SK-N-SH (cell line): ENCODE measurements at regions not wholly inside any gene's neighbourhood (a gene's known extent, or its start where the extent isn't known, plus 50 kb on each side); places are given as distances from the start of the nearest gene placed in this dataset.

Experiments
- CTCF ChIA-PET: fragments of 300-600, 350-600 bp; formaldehyde crosslinking; extraction: SDS; loops from one replicate; lab custom pipeline; 2021; lab: Yijun Ruan, JAX
- POLR2A ChIA-PET: fragments of 350-600 bp; sonication (Branson Sonifier 250); formaldehyde crosslinking; extraction: SDS; loops from one replicate; lab custom pipeline; 2020; ENCODE audit warnings: antibody characterized with exemption, inconsistent platforms; lab: Yijun Ruan, JAX
- DNase-seq: peaks from one replicate; pipeline ENCODE4 v3.0.0; 2012
- H2AFZ ChIP-seq: fragments of 200-600 bp; sonication (generic); 2 replicates; pipeline ENCODE4 v1.8.1; 2016; ENCODE audit warnings: antibody characterized with exemption, mild to moderate bottlenecking, low read depth
- H3F3A ChIP-seq: fragments of 200-600 bp; sonication (generic); replicated peaks from 2 replicates; pipeline ENCODE3; 2016; ENCODE audit warnings: antibody characterized with exemption, mild to moderate bottlenecking; ENCODE audit not compliant: insufficient read depth
- H3K27ac ChIP-seq, 2 experiments: fragments of 200-500 bp in 1 of 2; fragments of 200-600 bp in 1 of 2; sonication (Bioruptor generic) in 1 of 2; sonication (generic), shearing (Covaris generic) in 1 of 2; 2 replicates each; pipeline versions ENCODE4 v1.5.1 to v1.6.1; 2014 to 2016; ENCODE audit warnings: low read depth in 2 of 2, inconsistent platforms in 1 of 2, low read length in 1 of 2, mild to moderate bottlenecking in 1 of 2, mixed read lengths in 1 of 2
- H3K27me3 ChIP-seq: fragments of 200-600 bp; sonication (generic), shearing (Covaris generic); 2 replicates; pipeline ENCODE4 v1.6.1; 2016; ENCODE audit warnings: mixed run types; ENCODE audit not compliant: insufficient read depth
- H3K36me3 ChIP-seq, 2 experiments: fragments of 200-500 bp in 1 of 2; fragments of 200-600 bp in 1 of 2; sonication (Bioruptor generic) in 1 of 2; sonication (generic) in 1 of 2; replicated peaks in 1 of 2; 2 replicates each; pipeline versions ENCODE3 to v1.5.1; 2014 to 2016; ENCODE audit warnings: low read length in 1 of 2, mild to moderate bottlenecking in 1 of 2; ENCODE audit not compliant: insufficient read depth in 2 of 2, control insufficient read depth in 1 of 2
- H3K4me1 ChIP-seq, 2 experiments: fragments of 200-500 bp in 1 of 2; fragments of 200-600 bp in 1 of 2; sonication (Bioruptor generic) in 1 of 2; sonication (generic), shearing (Covaris generic) in 1 of 2; 2 replicates each; pipeline versions ENCODE4 v1.5.1 to v1.6.1; 2014 to 2016; ENCODE audit warnings: low read depth in 1 of 2, low read length in 1 of 2, mixed run types in 1 of 2; ENCODE audit not compliant: insufficient read depth in 2 of 2, control insufficient read depth in 1 of 2
- H3K4me2 ChIP-seq: fragments of 200-600 bp; sonication (generic), shearing (Covaris generic); 2 replicates; pipeline ENCODE4 v1.6.1; 2017; ENCODE audit warnings: mixed run types
- H3K4me3 ChIP-seq, 2 experiments: fragments of 200-500 bp in 1 of 2; fragments of 200-600 bp in 1 of 2; sonication (Bioruptor generic) in 1 of 2; sonication (generic), shearing (Covaris generic) in 1 of 2; 2 replicates each; pipeline versions ENCODE4 v1.5.1 to v1.8.1; 2014 to 2016; ENCODE audit warnings: low read depth in 2 of 2, inconsistent platforms in 1 of 2, low read length in 1 of 2, mild to moderate bottlenecking in 1 of 2, mixed read lengths in 1 of 2, moderate library complexity in 1 of 2
- H3K79me2 ChIP-seq: fragments of 200-600 bp; sonication (generic); 2 replicates; pipeline ENCODE4 v1.8.1; 2017; ENCODE audit warnings: mild to moderate bottlenecking; ENCODE audit not compliant: insufficient read depth
- H3K9ac ChIP-seq: fragments of 200-600 bp; sonication (generic); 2 replicates; pipeline ENCODE4 v1.6.1; 2017; ENCODE audit warnings: mixed run types
- H3K9me2 ChIP-seq: fragments of 200-600 bp; sonication (generic); 2 replicates; pipeline ENCODE4 v1.6.1; 2017; ENCODE audit warnings: mixed run types
- H3K9me3 ChIP-seq: fragments of 200-600 bp; sonication (generic); 2 replicates; pipeline ENCODE4 v1.6.1; 2017; ENCODE audit warnings: mixed run types, mild to moderate bottlenecking, moderate library complexity
- H4K20me1 ChIP-seq: fragments of 200-600 bp; sonication (generic); 2 replicates; pipeline ENCODE4 v1.6.1; 2017; ENCODE audit warnings: mild to moderate bottlenecking, mixed run types; ENCODE audit not compliant: insufficient read depth
- CHD2 ChIP-seq: fragments of 150-350 bp; IDR thresholded peaks from 2 replicates; pipeline ENCODE4 v1.6.1; 2018; ENCODE audit warnings: low read length; ENCODE audit not compliant: partially characterized antibody
- CTCF ChIP-seq: fragments of 200-600 bp; sonication (generic); IDR thresholded peaks from 2 replicates; pipeline ENCODE4 v1.6.1; 2017; ENCODE audit warnings: antibody characterized with exemption, mild to moderate bottlenecking, moderate library complexity
- EZH2phosphoT487 ChIP-seq: fragments of 200-600 bp; sonication (generic); IDR thresholded peaks from 2 replicates; pipeline ENCODE4 v1.6.1; 2017; ENCODE audit warnings: low read depth, mixed run types, mild to moderate bottlenecking, antibody characterized with exemption, moderate library complexity, borderline replicate concordance
- FOXJ3 ChIP-seq: sonication (generic); formaldehyde crosslinking; IDR thresholded peaks from 2 replicates; pipeline ENCODE4 v1.5.1; 2020; ENCODE audit warnings: mild to moderate bottlenecking, missing genetic modification reagents
- GABPA ChIP-seq: IDR thresholded peaks from 2 replicates; pipeline ENCODE4 v1.4.0; 2012; ENCODE audit warnings: low read depth, mild to moderate bottlenecking
- GATA2 ChIP-seq: sonication (generic); formaldehyde crosslinking; IDR thresholded peaks from 2 replicates; pipeline ENCODE4 v1.5.0; 2020; ENCODE audit warnings: mild to moderate bottlenecking, missing genetic modification reagents
- MAX ChIP-seq: IDR thresholded peaks from 2 replicates; pipeline ENCODE4 v1.4.0; 2012; ENCODE audit warnings: low read depth
- NFIC ChIP-seq: IDR thresholded peaks from 2 replicates; pipeline ENCODE4 v1.4.0; 2012; ENCODE audit warnings: borderline replicate concordance
- PBX3 ChIP-seq: IDR thresholded peaks from 2 replicates; pipeline ENCODE4; 2012
- POLR2AphosphoS5 ChIP-seq: IDR thresholded peaks from 2 replicates; pipeline ENCODE4 v1.6.1; 2012; ENCODE audit warnings: low read depth, low read length
- RAD21 ChIP-seq: IDR thresholded peaks from 2 replicates; pipeline ENCODE4 v1.6.1; 2012; ENCODE audit warnings: mild to moderate bottlenecking, low read length
- RXRA ChIP-seq: IDR thresholded peaks from 2 replicates; pipeline ENCODE4 v1.4.0; 2012; ENCODE audit warnings: low read depth, mild to moderate bottlenecking, borderline replicate concordance
- SIN3A ChIP-seq: IDR thresholded peaks from 2 replicates; pipeline ENCODE4 v1.6.1; 2012; ENCODE audit warnings: low read depth, mild to moderate bottlenecking, low read length, moderate library complexity, borderline replicate concordance
- SMC3 ChIP-seq: IDR thresholded peaks from 2 replicates; pipeline ENCODE4 v1.6.1; 2012; ENCODE audit warnings: low read depth, low read length, improper control_type of control experiment
- TCF12 ChIP-seq: IDR thresholded peaks from 2 replicates; pipeline ENCODE4 v1.4.0; 2012
- TEAD4 ChIP-seq: IDR thresholded peaks from 2 replicates; pipeline ENCODE4 v1.4.0; 2012; ENCODE audit warnings: mild to moderate bottlenecking, borderline replicate concordance; ENCODE audit not compliant: insufficient read depth
- USF2 ChIP-seq: fragments of 150-350 bp; IDR thresholded peaks from 2 replicates; pipeline ENCODE4 v1.6.1; 2017; ENCODE audit warnings: antibody characterized with exemption, low read length, low read depth, borderline replicate concordance
- YY1 ChIP-seq: IDR thresholded peaks from 2 replicates; pipeline ENCODE4 v1.4.0; 2012; ENCODE audit warnings: low read depth, mild to moderate bottlenecking
- WGBS: methylation state at CpG from one replicate; pipeline ENCODE4 v1.1.6; 2017; ENCODE audit warnings: low lambda C conversion rate; 5-methylcytosine and 5-hydroxymethylcytosine counted together
- TF ChIP-seq, protein P1 (sequence below): fragments of 150-350 bp; IDR thresholded peaks from 2 replicates; pipeline ENCODE4 v1.6.1; 2016; ENCODE audit warnings: mild to moderate bottlenecking, low read depth, low read length

GRCh38 chr14:61860294-61860918 lies 98.2 kb downstream of the SNAPC1 start:
- peak; percentile 65 for DNase-seq
- WGBS, result 0% methylated on average over 1 of the region's 1 CpG
- Histone ChIP-seq H3K9ac (no peak overlapping the region), H3K36me3 (no peaks in the 10 kb centered on the region), H4K20me1 (no peaks in the 10 kb centered on the region), H3K4me3 (no peak overlapping the region), H3K9me3 (no peaks in the 10 kb centered on the region), H3K9me2 (no peaks in the 10 kb centered on the region), H3F3A (no peaks in the 10 kb centered on the region), H2AFZ (no peak overlapping the region), H3K4me1 (no peaks in the 10 kb centered on the region), H3K27me3 (peaks cover 4% of the 10 kb centered on the region; the same call in 1 of the 2 replicates), H3K4me2 (no peak overlapping the region), H3K79me2 (no peaks in the 10 kb centered on the region), H3K27ac (no peak overlapping the region)
- CTCF ChIA-PET, result interaction anchor here (0.9 to 2.3 kb wide), 9 partner anchors 11 to 399 kb away, joined by 3 to 12 read pairs (median 5); no protein-coding TSS in a partner anchor
- TF ChIP-seq EZH2phosphoT487 (no peak), RAD21 (peak; percentile 58), CTCF (peak; percentile 72), SIN3A (no peak)
- POLR2A ChIA-PET, result no interaction called here

- Histone ChIP-seq H3K4me3 (no peak overlapping the region), H3K4me2 (no peak overlapping the region), H3K27ac (no peak overlapping the region), H3K27me3 (no peaks in the 10 kb centered on the region; the same call in 1 of the 2 replicates), H3K9me2 (no peaks in the 10 kb centered on the region), H3K9ac (no peak overlapping the region), H3K36me3 (no peaks in the 10 kb centered on the region), H3K4me1 (no peaks in the 10 kb centered on the region), H3F3A (no peaks in the 10 kb centered on the region), H3K9me3 (no peaks in the 10 kb centered on the region), H4K20me1 (no peaks in the 10 kb centered on the region), H2AFZ (no peak overlapping the region), H3K79me2 (no peaks in the 10 kb centered on the region)
- DNase-seq, result no peak
- 35% methylated on average over 7 of the region's 7 CpGs for WGBS
- ChIA-PET CTCF (interaction anchor here (0.9 to 2.3 kb wide), 7 partner anchors 10 to 576 kb away, joined by 3 to 12 read pairs (median 3); no protein-coding TSS in a partner anchor), POLR2A (no interaction called here)
- TF ChIP-seq CHD2, result no peak
- no peak for TF ChIP-seq YY1
- no peak for TF ChIP-seq GATA2 (CRISPR knock-in tag)
- TF ChIP-seq USF2, result no peak
- TF ChIP-seq MAX, result no peak
- no peak for TF ChIP-seq RXRA
- TF ChIP-seq PBX3, result no peak
- no peak for TF ChIP-seq SMC3
- no peak for TF ChIP-seq TEAD4
- no peak for TF ChIP-seq POLR2AphosphoS5
- TF ChIP-seq GABPA, result no peak
- no peak for TF ChIP-seq EZH2phosphoT487
- TF ChIP-seq CTCF, result no peak
- TF ChIP-seq TCF12, result no peak
- TF ChIP-seq FOXJ3, result no peak
- TF ChIP-seq, protein P1, sequence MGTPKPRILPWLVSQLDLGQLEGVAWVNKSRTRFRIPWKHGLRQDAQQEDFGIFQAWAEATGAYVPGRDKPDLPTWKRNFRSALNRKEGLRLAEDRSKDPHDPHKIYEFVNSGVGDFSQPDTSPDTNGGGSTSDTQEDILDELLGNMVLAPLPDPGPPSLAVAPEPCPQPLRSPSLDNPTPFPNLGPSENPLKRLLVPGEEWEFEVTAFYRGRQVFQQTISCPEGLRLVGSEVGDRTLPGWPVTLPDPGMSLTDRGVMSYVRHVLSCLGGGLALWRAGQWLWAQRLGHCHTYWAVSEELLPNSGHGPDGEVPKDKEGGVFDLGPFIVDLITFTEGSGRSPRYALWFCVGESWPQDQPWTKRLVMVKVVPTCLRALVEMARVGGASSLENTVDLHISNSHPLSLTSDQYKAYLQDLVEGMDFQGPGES, result no peak
- no peak for TF ChIP-seq NFIC
Measured at GRCh38 chr14:61861320-61861865, 99.2 kb downstream of the SNAPC1 start.
